ENCODE measurements at regions not wholly inside any gene's neighbourhood (a gene's known extent, or its start where the extent isn't known, plus 50 kb on each side); places are given as distances from the start of the nearest gene placed in this dataset.
A peak's percentile ranks its signal among the peaks of the same experiment; 100 is the strongest.

DNA sequence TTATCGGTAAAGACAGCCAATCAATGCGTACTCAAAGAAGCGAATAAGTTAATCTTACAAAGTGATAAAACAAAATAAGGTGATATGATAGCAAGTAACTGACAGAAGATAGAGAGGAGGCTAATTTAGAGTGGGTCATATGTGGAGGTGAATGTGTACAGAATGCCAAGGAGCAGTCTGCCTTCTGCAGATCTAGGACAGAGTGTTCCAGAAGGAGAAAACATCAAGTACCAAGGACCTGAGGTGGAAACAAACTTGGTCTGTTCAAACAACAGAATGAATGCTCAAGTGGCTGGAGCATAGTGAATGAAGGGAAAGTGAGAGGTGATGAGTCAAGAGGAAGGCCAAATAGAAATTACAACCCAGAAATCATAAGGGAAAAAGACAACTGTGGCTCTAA lies 170.3 kb upstream of the BMP4 start:
- TF ChIP-seq EP300 (IDR thresholded peaks at IDR 0.05; ENCODE audit: borderline replicate concordance) (no peak), CEBPB (IDR thresholded peaks at IDR 0.05) (no peak), YY1 (IDR thresholded peaks at IDR 0.05; ENCODE audit: low read depth) (no peak), NFIC (IDR thresholded peaks at IDR 0.05) (no peak), TCF12 (IDR thresholded peaks at IDR 0.05; ENCODE audit: low read depth) (no peak), TEAD4 (IDR thresholded peaks at IDR 0.05) (no peak), MAX (IDR thresholded peaks at IDR 0.05) (no peak), ZBTB7A (IDR thresholded peaks at IDR 0.05; ENCODE audit: low read depth) (no peak), REST (IDR thresholded peaks at IDR 0.05; ENCODE audit: low read depth) (no peak)

- TF ChIP-seq NFIC (IDR thresholded peaks at IDR 0.05) = peak; percentile 52
- no peak for TF ChIP-seq ZBTB7A (IDR thresholded peaks at IDR 0.05; ENCODE audit: low read depth)
- no peak for TF ChIP-seq RAD21 (IDR thresholded peaks at IDR 0.05; ENCODE audit: low read depth)
Observed at GRCh38 chr14:54127526-54127925, 170.9 kb upstream of the BMP4 start.

GRCh38 chr14:54129850-54130640 lies 173.4 kb upstream of the BMP4 start:
- no peak for TF ChIP-seq CEBPB (IDR thresholded peaks at IDR 0.05)

GRCh38 chr14:54132496-54132895 lies 175.9 kb upstream of the BMP4 start:
- TF ChIP-seq CEBPB (IDR thresholded peaks at IDR 0.05) = no peak
- TF ChIP-seq, protein P1, sequence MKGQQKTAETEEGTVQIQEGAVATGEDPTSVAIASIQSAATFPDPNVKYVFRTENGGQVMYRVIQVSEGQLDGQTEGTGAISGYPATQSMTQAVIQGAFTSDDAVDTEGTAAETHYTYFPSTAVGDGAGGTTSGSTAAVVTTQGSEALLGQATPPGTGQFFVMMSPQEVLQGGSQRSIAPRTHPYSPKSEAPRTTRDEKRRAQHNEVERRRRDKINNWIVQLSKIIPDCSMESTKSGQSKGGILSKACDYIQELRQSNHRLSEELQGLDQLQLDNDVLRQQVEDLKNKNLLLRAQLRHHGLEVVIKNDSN (IDR thresholded peaks at IDR 0.05) = no peak
- TF ChIP-seq TAF1 (IDR thresholded peaks at IDR 0.05; ENCODE audit: low read depth) = no peak
- TF ChIP-seq NFIC (IDR thresholded peaks at IDR 0.05) = no peak

- TF ChIP-seq EGR1 (IDR thresholded peaks at IDR 0.05) = no peak
- peak; percentile 76 for TF ChIP-seq CEBPB (IDR thresholded peaks at IDR 0.05)
- TF ChIP-seq TAF1 (IDR thresholded peaks at IDR 0.05; ENCODE audit: low read depth) = no peak
- TF ChIP-seq RAD21 (IDR thresholded peaks at IDR 0.05; ENCODE audit: low read depth) = no peak
- no peak for TF ChIP-seq YY1 (IDR thresholded peaks at IDR 0.05; ENCODE audit: low read depth)
- TF ChIP-seq ZBTB7A (IDR thresholded peaks at IDR 0.05; ENCODE audit: low read depth) = no peak
- TF ChIP-seq CREB1 (IDR thresholded peaks at IDR 0.05; ENCODE audit: low read depth) = no peak
Observed at GRCh38 chr14:54133896-54134295, 177.3 kb upstream of the BMP4 start.

GRCh38 chr14:54135804-54136280 lies 179.2 kb upstream of the BMP4 start:
- TF ChIP-seq, protein P1 (IDR thresholded peaks at IDR 0.05) = no peak

DNA sequence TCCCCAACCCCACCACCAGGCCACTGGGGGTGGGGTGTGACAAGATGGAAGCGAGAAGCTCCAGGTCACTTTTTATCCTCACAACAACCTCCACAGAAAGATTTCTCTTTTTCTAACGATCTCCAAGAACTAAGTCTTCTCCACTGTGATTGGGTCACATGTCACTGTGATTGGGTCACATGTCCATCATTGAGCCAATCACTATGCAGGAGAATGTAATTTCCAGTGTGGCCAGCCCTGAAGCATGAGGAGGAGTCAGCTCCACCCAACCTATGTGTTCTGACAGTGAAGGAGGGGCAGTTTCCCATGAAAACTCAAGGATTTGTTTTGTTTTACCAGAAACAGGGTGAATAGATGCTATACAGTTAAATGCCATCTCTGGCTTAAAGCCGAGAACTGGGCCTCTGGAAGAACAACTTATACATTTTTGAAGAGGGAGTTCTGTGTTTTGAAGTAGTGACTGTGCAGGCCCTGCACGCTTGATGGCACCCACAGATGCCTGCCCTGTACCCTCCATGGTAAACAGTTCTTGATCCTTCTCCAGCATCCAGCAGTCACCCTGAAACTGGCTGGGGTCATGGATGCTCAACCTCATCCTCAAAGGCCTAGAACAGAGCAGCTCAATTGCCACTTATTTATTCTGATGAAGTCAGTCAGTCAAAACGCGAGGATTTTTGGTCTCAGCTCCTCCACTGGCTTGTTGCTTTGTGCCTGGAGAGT lies 180.4 kb upstream of the BMP4 start:
- TF ChIP-seq RAD21 (IDR thresholded peaks at IDR 0.05; ENCODE audit: low read depth) (no peak), YY1 (IDR thresholded peaks at IDR 0.05; ENCODE audit: low read depth) (no peak)
- TF ChIP-seq, protein P1 (IDR thresholded peaks at IDR 0.05) = peak; percentile 55; the same call in 1 of the 2 replicates

- TF ChIP-seq MAX (IDR thresholded peaks at IDR 0.05) (no peak), TEAD4 (IDR thresholded peaks at IDR 0.05) (no peak), REST (IDR thresholded peaks at IDR 0.05; ENCODE audit: low read depth) (no peak), FOXM1 (IDR thresholded peaks at IDR 0.05; ENCODE audit: borderline replicate concordance, low read depth) (no peak), EGR1 (IDR thresholded peaks at IDR 0.05) (no peak), CEBPB (IDR thresholded peaks at IDR 0.05) (no peak), TAF1 (IDR thresholded peaks at IDR 0.05; ENCODE audit: low read depth) (no peak), ZBTB7A (IDR thresholded peaks at IDR 0.05; ENCODE audit: low read depth) (no peak), EP300 (IDR thresholded peaks at IDR 0.05; ENCODE audit: borderline replicate concordance) (no peak), CREB1 (IDR thresholded peaks at IDR 0.05; ENCODE audit: low read depth) (no peak), YY1 (IDR thresholded peaks at IDR 0.05; ENCODE audit: low read depth) (no peak), TCF12 (IDR thresholded peaks at IDR 0.05; ENCODE audit: low read depth) (no peak), RAD21 (IDR thresholded peaks at IDR 0.05; ENCODE audit: low read depth) (no peak), NFIC (IDR thresholded peaks at IDR 0.05) (no peak)
- TF ChIP-seq, protein P1 (IDR thresholded peaks at IDR 0.05) = no peak
Observed at GRCh38 chr14:54137614-54137961, 181.0 kb upstream of the BMP4 start.

Measured in Ishikawa (cell line).